ENCODE measurements at regions not wholly inside any gene's neighbourhood (a gene's known extent, or its start where the extent isn't known, plus 50 kb on each side); places are given as distances from the start of the nearest gene placed in this dataset.

GRCh38 chr12:110992909-110993308 lies 72.5 kb upstream of the MYL2 start:
- no peaks in the 10 kb centered on the region for H3K9me2 ChIP-seq (ENCODE audit: insufficient read depth, low read length)
- H3K27ac ChIP-seq (ENCODE audit: low read length) = no peak overlapping the region
- no peaks in the 10 kb centered on the region for H3K79me2 ChIP-seq (replicated peaks; ENCODE audit: insufficient read depth, low read length)
- H3K4me2 ChIP-seq (ENCODE audit: low read length) = no peak overlapping the region
- H3K9ac ChIP-seq (ENCODE audit: low read length) = no peak overlapping the region
- H3K4me3 ChIP-seq (ENCODE audit: low read length) = no peak overlapping the region
- H3K36me3 ChIP-seq (ENCODE audit: insufficient read depth, low read length) = no peaks in the 10 kb centered on the region
- no peaks in the 10 kb centered on the region for H3K27me3 ChIP-seq (ENCODE audit: insufficient read depth, low read depth, low read length)
- no peaks in the 10 kb centered on the region for H4K20me1 ChIP-seq (ENCODE audit: insufficient read depth)
- TF ChIP-seq EP300 (conservative IDR thresholded peaks at IDR 0.05; ENCODE audit: poor library complexity, severe bottlenecking) = no peak
- TF ChIP-seq POLR2AphosphoS5 (IDR thresholded peaks at IDR 0.05) = no peak
- TF ChIP-seq REST (IDR thresholded peaks at IDR 0.05; ENCODE audit: borderline replicate concordance) = no peak
- no peak for TF ChIP-seq MXI1 (conservative IDR thresholded peaks at IDR 0.05; ENCODE audit: poor library complexity, severe bottlenecking)
- no peak for TF ChIP-seq TAF1 (IDR thresholded peaks at IDR 0.05; ENCODE audit: low read depth)
- no peak for TF ChIP-seq RAD21 (conservative IDR thresholded peaks at IDR 0.05)
- no peaks in the 10 kb centered on the region for H3F3A ChIP-seq (ENCODE audit: insufficient read depth, low read length, poor library complexity, severe bottlenecking)
- no peaks in the 10 kb centered on the region for H3K9me3 ChIP-seq (ENCODE audit: low read length)
- H2AFZ ChIP-seq (ENCODE audit: low read depth, low read length) = no peak overlapping the region

- H3K9me2 ChIP-seq (ENCODE audit: insufficient read depth, low read length) = no peaks in the 10 kb centered on the region
- no peak overlapping the region for H3K4me2 ChIP-seq (ENCODE audit: low read length)
- no peaks in the 10 kb centered on the region for H3K79me2 ChIP-seq (replicated peaks; ENCODE audit: insufficient read depth, low read length)
- no peak for TF ChIP-seq RAD21 (conservative IDR thresholded peaks at IDR 0.05)
- no peak for TF ChIP-seq EP300 (conservative IDR thresholded peaks at IDR 0.05; ENCODE audit: poor library complexity, severe bottlenecking)
- TF ChIP-seq TAF1 (IDR thresholded peaks at IDR 0.05; ENCODE audit: low read depth) = no peak
- TF ChIP-seq REST (IDR thresholded peaks at IDR 0.05; ENCODE audit: borderline replicate concordance) = no peak
- H4K20me1 ChIP-seq (ENCODE audit: insufficient read depth) = no peaks in the 10 kb centered on the region
- H3K9ac ChIP-seq (ENCODE audit: low read length) = no peak overlapping the region
- no peak overlapping the region for H2AFZ ChIP-seq (ENCODE audit: low read depth, low read length)
- H3K27me3 ChIP-seq (ENCODE audit: insufficient read depth, low read depth, low read length) = no peaks in the 10 kb centered on the region
- no peak overlapping the region for H3K27ac ChIP-seq (ENCODE audit: low read length)
- H3K4me3 ChIP-seq (ENCODE audit: low read length) = no peak overlapping the region
- no peaks in the 10 kb centered on the region for H3F3A ChIP-seq (ENCODE audit: insufficient read depth, low read length, poor library complexity, severe bottlenecking)
- no peaks in the 10 kb centered on the region for H3K9me3 ChIP-seq (ENCODE audit: low read length)
- H3K36me3 ChIP-seq (ENCODE audit: insufficient read depth, low read length) = no peaks in the 10 kb centered on the region
Measured at GRCh38 chr12:110983811-110984210, 63.4 kb upstream of the MYL2 start.

- no peaks in the 10 kb centered on the region for H3K27me3 ChIP-seq (ENCODE audit: insufficient read depth, low read depth, low read length)
- H3F3A ChIP-seq (ENCODE audit: insufficient read depth, low read length, poor library complexity, severe bottlenecking) = no peaks in the 10 kb centered on the region
- H4K20me1 ChIP-seq (ENCODE audit: insufficient read depth) = no peaks in the 10 kb centered on the region
- no peaks in the 10 kb centered on the region for H3K79me2 ChIP-seq (replicated peaks; ENCODE audit: insufficient read depth, low read length)
- no peak for TF ChIP-seq CTCF (IDR thresholded peaks at IDR 0.05; ENCODE audit: poor library complexity, severe bottlenecking)
- no peaks in the 10 kb centered on the region for H3K9me2 ChIP-seq (ENCODE audit: insufficient read depth, low read length)
- H3K27ac ChIP-seq (ENCODE audit: low read length) = no peak overlapping the region
- H3K36me3 ChIP-seq (ENCODE audit: insufficient read depth, low read length) = no peaks in the 10 kb centered on the region
- H3K9ac ChIP-seq (ENCODE audit: low read length) = no peak overlapping the region
- H3K4me2 ChIP-seq (ENCODE audit: low read length) = no peak overlapping the region
- H3K9me3 ChIP-seq (ENCODE audit: low read length) = no peaks in the 10 kb centered on the region
- H3K4me3 ChIP-seq (ENCODE audit: low read length) = no peak overlapping the region
- no peak overlapping the region for H2AFZ ChIP-seq (ENCODE audit: low read depth, low read length)
Measured at GRCh38 chr12:110972866-110973265, 52.5 kb upstream of the MYL2 start.
